Caco-2 (cell line): ENCODE measurements at regions not wholly inside any gene's neighbourhood (a gene's known extent, or its start where the extent isn't known, plus 50 kb on each side); places are given as distances from the start of the nearest gene placed in this dataset.

Source experiments
- BruUV-seq: library from RNA; stranded (reverse); fragments of 400-500 nt; replicated peaks from 2 replicates; lab custom pipeline; 2021; lab: Mats Ljungman, UMichigan
- CTCF ChIA-PET: fragments of 300-600 bp; sonication (Branson Sonifier 250); formaldehyde crosslinking; loops from one replicate; lab custom pipeline; 2022; ENCODE audit warnings: antibody characterized with exemption; lab: Charles Lee
- POLR2A ChIA-PET: fragments of 300-600 bp; sonication (Branson Sonifier 250); formaldehyde crosslinking; loops from one replicate; lab custom pipeline; 2022; ENCODE audit warnings: antibody characterized with exemption; lab: Charles Lee
- DNase-seq, 2 experiments: peaks; one replicate each; pipeline versions ENCODE4 v3.0.0 to v3.0.0-alpha.2; 2020 to 2022
- H3K27me3 ChIP-seq: replicated peaks from 2 replicates; pipeline ENCODE4 v1.6.0; 2011; ENCODE audit warnings: low read length; ENCODE audit not compliant: control insufficient read depth, insufficient read depth
- H3K36me3 ChIP-seq: 2 replicates; pipeline ENCODE4 v1.5.1; 2011; ENCODE audit warnings: low read length; ENCODE audit not compliant: control insufficient read depth, insufficient read depth
- H3K4me1 ChIP-seq: fragments of 250-450 bp; sonication (Bioruptor Pico); 2 replicates; pipeline ENCODE4 v1.5.1; 2020; ENCODE audit warnings: mild to moderate bottlenecking
- H3K4me3 ChIP-seq: 2 replicates; pipeline ENCODE4 v1.5.1; 2011; ENCODE audit warnings: low read depth, mild to moderate bottlenecking, control low read depth, low read length
- H3K9me3 ChIP-seq: fragments of 250-450 bp; sonication (Bioruptor Pico); 2 replicates; pipeline ENCODE4 v1.5.1; 2020; ENCODE audit warnings: mild to moderate bottlenecking, moderate library complexity
- H3K27ac Mint-ChIP-seq: one replicate; pipeline ENCODE4 v1.8.0; 2022; ENCODE audit warnings: mixed read lengths; ENCODE audit not compliant: unreplicated experiment
- H3K27me3 Mint-ChIP-seq: one replicate; pipeline ENCODE4 v1.8.0; 2022; ENCODE audit warnings: mixed read lengths; ENCODE audit not compliant: insufficient read depth, unreplicated experiment
- H3K36me3 Mint-ChIP-seq: one replicate; pipeline ENCODE4 v1.8.0; 2022; ENCODE audit warnings: mild to moderate bottlenecking, mixed read lengths; ENCODE audit not compliant: insufficient read depth, unreplicated experiment
- H3K4me1 Mint-ChIP-seq: one replicate; pipeline ENCODE4 v1.8.0; 2022; ENCODE audit warnings: low read depth, mixed read lengths; ENCODE audit not compliant: unreplicated experiment
- H3K4me3 Mint-ChIP-seq: one replicate; pipeline ENCODE4 v1.8.0; 2022; ENCODE audit warnings: mild to moderate bottlenecking, moderate library complexity, mixed read lengths; ENCODE audit not compliant: unreplicated experiment
- H3K9me3 Mint-ChIP-seq: one replicate; pipeline ENCODE4 v1.8.0; 2022; ENCODE audit warnings: mixed read lengths; ENCODE audit not compliant: unreplicated experiment
- intact Hi-C: fragments of 100-400 bp; cut with micrococcal nuclease; formaldehyde crosslinking; loops from one replicate; pipeline ENCODE4 v1.10.0; 2022; ENCODE audit not compliant: unreplicated experiment
- TF ChIP-seq, protein P1 (sequence below), 2 experiments: fragments of 200-600 bp in 1 of 2; IDR thresholded peaks; 1 replicate in 1 of 2; 2 replicates in 1 of 2; pipeline versions ENCODE4 v1.5.1 to v1.8.0; 2011 to 2022; ENCODE audit warnings: antibody characterized with exemption in 1 of 2, control low read depth in 1 of 2, inconsistent platforms in 1 of 2, low read depth in 1 of 2, low read length in 1 of 2, mild to moderate bottlenecking in 1 of 2, moderate library complexity in 1 of 2; ENCODE audit not compliant: insufficient read depth in 1 of 2, severe bottlenecking in 1 of 2, unreplicated experiment in 1 of 2

DNA sequence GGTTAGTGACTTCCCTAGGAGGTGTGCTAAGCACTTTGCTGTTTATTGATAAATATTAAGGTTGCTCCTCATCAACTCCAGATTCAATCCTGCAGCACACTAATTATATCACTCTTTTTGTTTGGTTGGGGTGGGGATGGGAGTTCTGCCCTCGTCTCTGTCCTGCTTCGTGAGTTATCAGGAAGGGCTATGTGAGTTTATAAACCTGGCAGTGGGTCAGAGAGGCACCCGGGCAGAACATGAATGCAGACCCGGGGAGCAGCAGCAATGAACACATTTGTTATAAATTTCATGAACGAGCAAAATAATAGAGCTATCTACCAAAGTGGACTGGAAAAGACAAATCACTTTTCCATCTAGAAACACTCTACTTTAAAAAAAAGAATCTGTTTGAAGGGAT, 125.5 kb upstream of the WWC1 start:
- intact Hi-C loops, result no loop called here
- ChIA-PET CTCF (no interaction called here), POLR2A (no interaction called here)
- TF ChIP-seq, protein P1, sequence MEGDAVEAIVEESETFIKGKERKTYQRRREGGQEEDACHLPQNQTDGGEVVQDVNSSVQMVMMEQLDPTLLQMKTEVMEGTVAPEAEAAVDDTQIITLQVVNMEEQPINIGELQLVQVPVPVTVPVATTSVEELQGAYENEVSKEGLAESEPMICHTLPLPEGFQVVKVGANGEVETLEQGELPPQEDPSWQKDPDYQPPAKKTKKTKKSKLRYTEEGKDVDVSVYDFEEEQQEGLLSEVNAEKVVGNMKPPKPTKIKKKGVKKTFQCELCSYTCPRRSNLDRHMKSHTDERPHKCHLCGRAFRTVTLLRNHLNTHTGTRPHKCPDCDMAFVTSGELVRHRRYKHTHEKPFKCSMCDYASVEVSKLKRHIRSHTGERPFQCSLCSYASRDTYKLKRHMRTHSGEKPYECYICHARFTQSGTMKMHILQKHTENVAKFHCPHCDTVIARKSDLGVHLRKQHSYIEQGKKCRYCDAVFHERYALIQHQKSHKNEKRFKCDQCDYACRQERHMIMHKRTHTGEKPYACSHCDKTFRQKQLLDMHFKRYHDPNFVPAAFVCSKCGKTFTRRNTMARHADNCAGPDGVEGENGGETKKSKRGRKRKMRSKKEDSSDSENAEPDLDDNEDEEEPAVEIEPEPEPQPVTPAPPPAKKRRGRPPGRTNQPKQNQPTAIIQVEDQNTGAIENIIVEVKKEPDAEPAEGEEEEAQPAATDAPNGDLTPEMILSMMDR (IDR thresholded peaks at IDR 0.05; ENCODE audit: insufficient read depth in 1 of 2, low read depth in 1 of 2, low read length in 1 of 2, severe bottlenecking in 1 of 2, unreplicated experiment in 1 of 2), result no peak
- H3K27me3 Mint-ChIP-seq, result peaks cover 17% of the 10 kb centered on the region
- H3K4me1 Mint-ChIP-seq, result no peaks in the 10 kb centered on the region
- H3K4me3 Mint-ChIP-seq, result no peak overlapping the region
- no peaks in the 10 kb centered on the region for H3K36me3 ChIP-seq
- H3K27ac Mint-ChIP-seq, result no peak overlapping the region
- H3K9me3 ChIP-seq, result no peaks in the 10 kb centered on the region
- H3K4me1 ChIP-seq, result no peaks in the 10 kb centered on the region
- no peaks in the 10 kb centered on the region; the same call in 1 of the 2 replicates for H3K27me3 ChIP-seq
- no TSS peak for BruUV-seq
- no peaks in the 10 kb centered on the region for H3K9me3 Mint-ChIP-seq
- no peak overlapping the region for H3K4me3 ChIP-seq
- no peak for DNase-seq
- no peaks in the 10 kb centered on the region for H3K36me3 Mint-ChIP-seq

DNA sequence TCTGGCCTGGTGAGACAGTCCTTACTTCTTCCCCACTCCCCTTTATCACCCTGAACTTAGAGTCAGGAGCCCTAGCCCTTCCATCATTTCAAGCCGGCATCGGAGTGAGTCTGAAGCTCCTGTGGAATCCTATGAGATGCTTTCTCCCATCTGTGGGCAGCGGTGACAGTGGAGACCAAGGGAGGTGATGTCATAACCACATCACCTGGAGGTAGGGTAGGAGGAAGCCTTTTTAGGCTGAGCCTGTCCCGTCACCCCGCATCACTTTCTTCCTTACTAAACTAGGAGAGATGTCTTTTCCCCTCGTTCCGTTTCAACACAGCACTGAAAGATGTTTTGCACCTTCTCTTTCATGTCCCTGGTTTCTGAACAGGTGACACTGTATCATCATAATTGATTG, 124.1 kb upstream of the WWC1 start:
- TF ChIP-seq, protein P1 (IDR thresholded peaks at IDR 0.05; ENCODE audit: insufficient read depth in 1 of 2, low read depth in 1 of 2, low read length in 1 of 2, severe bottlenecking in 1 of 2, unreplicated experiment in 1 of 2), result no peak
- Mint-ChIP-seq H3K27ac (no peak overlapping the region), H3K9me3 (no peaks in the 10 kb centered on the region), H3K4me3 (no peak overlapping the region), H3K27me3 (peaks cover 19% of the 10 kb centered on the region), H3K36me3 (no peaks in the 10 kb centered on the region), H3K4me1 (no peaks in the 10 kb centered on the region)
- ChIA-PET CTCF (no interaction called here), POLR2A (no interaction called here)
- BruUV-seq, result no TSS peak
- Histone ChIP-seq H3K4me1 (no peaks in the 10 kb centered on the region), H3K36me3 (no peaks in the 10 kb centered on the region), H3K4me3 (no peak overlapping the region), H3K9me3 (no peaks in the 10 kb centered on the region), H3K27me3 (no peaks in the 10 kb centered on the region; the same call in 1 of the 2 replicates)
- intact Hi-C loops, result no loop called here
- no peak for DNase-seq

DNA sequence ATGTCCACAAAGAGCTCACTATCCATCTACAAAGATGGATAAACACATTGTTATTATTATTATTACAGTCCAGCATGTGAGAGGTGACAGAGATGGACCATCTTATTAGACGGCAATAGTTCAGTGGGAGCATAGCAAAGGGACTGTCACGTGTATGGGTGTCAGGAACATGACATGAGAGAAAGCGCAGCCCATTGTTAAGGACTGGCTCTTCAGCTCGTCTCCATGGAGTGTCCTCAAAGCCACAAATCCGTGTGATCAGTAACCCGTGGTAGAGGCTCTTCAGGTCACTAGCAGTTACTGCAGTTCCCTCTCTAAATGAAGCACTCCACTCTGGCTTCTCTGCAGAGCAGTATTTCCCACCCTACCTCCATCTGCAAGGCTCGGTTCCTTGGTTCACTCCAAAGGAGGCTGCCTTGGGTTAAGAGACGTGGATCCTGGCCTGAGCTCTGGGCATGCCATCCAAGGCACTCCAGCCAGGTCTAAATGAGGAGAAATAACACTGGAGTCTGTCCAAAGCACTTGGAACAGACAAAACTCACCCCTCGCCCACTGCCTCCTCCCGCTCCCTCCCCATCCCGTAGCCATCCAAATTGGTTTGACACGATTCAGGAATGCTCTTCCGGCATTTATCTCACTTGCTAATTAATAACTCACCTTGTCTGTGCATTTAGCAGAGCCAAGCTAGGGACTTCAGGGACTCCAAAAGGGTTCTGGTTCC, 122.3 kb upstream of the WWC1 start:
- ChIA-PET CTCF (interaction anchor here (0.6 kb wide), 1 partner anchor 8 kb away, joined by 3 read pairs; no protein-coding TSS in a partner anchor), POLR2A (no interaction called here)
- Histone ChIP-seq H3K4me1 (no peaks in the 10 kb centered on the region), H3K4me3 (no peak overlapping the region), H3K27me3 (no peaks in the 10 kb centered on the region; the same call in 1 of the 2 replicates), H3K36me3 (no peaks in the 10 kb centered on the region), H3K9me3 (no peaks in the 10 kb centered on the region)
- peaks cover 24% of the 10 kb centered on the region for H3K27me3 Mint-ChIP-seq
- no peak overlapping the region for H3K4me3 Mint-ChIP-seq
- intact Hi-C loops, result no loop called here
- H3K9me3 Mint-ChIP-seq, result no peaks in the 10 kb centered on the region
- no peaks in the 10 kb centered on the region for H3K36me3 Mint-ChIP-seq
- H3K4me1 Mint-ChIP-seq, result no peaks in the 10 kb centered on the region
- DNase-seq, result no peak
- no TSS peak for BruUV-seq
- no peak overlapping the region for H3K27ac Mint-ChIP-seq
- TF ChIP-seq, protein P1 (IDR thresholded peaks at IDR 0.05; ENCODE audit: insufficient read depth in 1 of 2, low read depth in 1 of 2, low read length in 1 of 2, severe bottlenecking in 1 of 2, unreplicated experiment in 1 of 2), result no peak
